GM18520 (cell line): ENCODE measurements at regions not wholly inside any gene's neighbourhood (a gene's known extent, or its start where the extent isn't known, plus 50 kb on each side); places are given as distances from the start of the nearest gene placed in this dataset.

Source experiments
- ATAC-seq: cut with Tn5 transposase; IDR thresholded peaks from one replicate; pipeline ENCODE4 v1.9.1; 2021; ENCODE audit not compliant: unreplicated experiment

GRCh38 chr12:19855851-19856250, 416.6 kb downstream of the AEBP2 start:
- no peak for ATAC-seq

- ATAC-seq: no peak
Measured at GRCh38 chr12:19856389-19856788, 417.1 kb downstream of the AEBP2 start.

GRCh38 chr12:19857204-19857603, 417.9 kb downstream of the AEBP2 start:
- ATAC-seq: no peak

GRCh38 chr12:19867151-19867550, 427.9 kb downstream of the AEBP2 start:
- ATAC-seq: no peak

- no peak for ATAC-seq
Measured at GRCh38 chr12:19867970-19868369, 428.7 kb downstream of the AEBP2 start.

GRCh38 chr12:19869413-19869812, 430.1 kb downstream of the AEBP2 start:
- no peak for ATAC-seq

- ATAC-seq: no peak
Measured at GRCh38 chr12:19872621-19873540, 433.6 kb downstream of the AEBP2 start.

- no peak for ATAC-seq
Measured at GRCh38 chr12:19880076-19880475, 440.8 kb downstream of the AEBP2 start.

GRCh38 chr12:19880721-19881120, 441.4 kb downstream of the AEBP2 start:
- no peak for ATAC-seq

GRCh38 chr12:19882346-19882745, 443.1 kb downstream of the AEBP2 start:
- ATAC-seq: no peak

- ATAC-seq: no peak
Measured at GRCh38 chr12:19884021-19884492, 444.8 kb downstream of the AEBP2 start.

- no peak for ATAC-seq
Measured at GRCh38 chr12:19885093-19885812, 446.0 kb downstream of the AEBP2 start.

- ATAC-seq: no peak
Measured at GRCh38 chr12:19886065-19886464, 446.8 kb downstream of the AEBP2 start.

GRCh38 chr12:19886639-19887064, 447.4 kb downstream of the AEBP2 start:
- ATAC-seq: no peak

GRCh38 chr12:19890024-19890423, 450.7 kb downstream of the AEBP2 start:
- ATAC-seq: no peak

- no peak for ATAC-seq
Measured at GRCh38 chr12:19891936-19892591, 452.8 kb downstream of the AEBP2 start.

- ATAC-seq: no peak
Measured at GRCh38 chr12:19893514-19893913, 454.2 kb downstream of the AEBP2 start.

GRCh38 chr12:19894050-19894449, 454.8 kb downstream of the AEBP2 start:
- ATAC-seq: no peak

GRCh38 chr12:19894803-19895202, 455.5 kb downstream of the AEBP2 start:
- peak; percentile 88 for ATAC-seq

GRCh38 chr12:19895246-19896020, 456.1 kb downstream of the AEBP2 start:
- no peak for ATAC-seq

- no peak for ATAC-seq
Measured at GRCh38 chr12:19896041-19896440, 456.7 kb downstream of the AEBP2 start.
